WI38 (cell line): ENCODE measurements at regions not wholly inside any gene's neighbourhood (a gene's known extent, or its start where the extent isn't known, plus 50 kb on each side); places are given as distances from the start of the nearest gene placed in this dataset.

ENCODE experiments used
- H3K4me3 ChIP-seq: 2 replicates; pipeline ENCODE4 v1.5.1; 2011; ENCODE audit warnings: low read depth, mild to moderate bottlenecking, control low read depth, low read length
- TF ChIP-seq, protein P1 (sequence below): IDR thresholded peaks from 2 replicates; pipeline ENCODE4 v1.5.1; 2012; ENCODE audit warnings: low read depth, mild to moderate bottlenecking, control low read depth, low read length

DNA sequence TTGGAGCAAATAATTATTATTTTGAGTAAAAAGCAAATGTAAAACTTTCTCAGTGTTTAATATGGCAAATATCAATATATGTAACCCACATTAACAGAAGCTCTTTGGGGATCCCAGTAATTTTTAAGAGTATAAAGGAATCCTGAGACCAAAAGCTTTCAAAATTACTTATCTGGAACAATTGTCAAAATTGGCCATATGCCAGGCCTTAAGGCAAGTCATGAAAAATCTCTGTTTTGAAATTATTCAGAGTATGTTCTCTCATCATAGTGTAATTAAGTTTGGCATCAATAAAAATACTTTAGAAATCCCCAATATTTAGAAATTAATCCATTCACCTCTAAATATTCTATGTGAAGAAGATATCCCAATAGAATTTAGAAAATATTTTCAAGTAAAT is 225.3 kb upstream of the ARL4C start:
- no peak overlapping the region for H3K4me3 ChIP-seq
- TF ChIP-seq, protein P1, sequence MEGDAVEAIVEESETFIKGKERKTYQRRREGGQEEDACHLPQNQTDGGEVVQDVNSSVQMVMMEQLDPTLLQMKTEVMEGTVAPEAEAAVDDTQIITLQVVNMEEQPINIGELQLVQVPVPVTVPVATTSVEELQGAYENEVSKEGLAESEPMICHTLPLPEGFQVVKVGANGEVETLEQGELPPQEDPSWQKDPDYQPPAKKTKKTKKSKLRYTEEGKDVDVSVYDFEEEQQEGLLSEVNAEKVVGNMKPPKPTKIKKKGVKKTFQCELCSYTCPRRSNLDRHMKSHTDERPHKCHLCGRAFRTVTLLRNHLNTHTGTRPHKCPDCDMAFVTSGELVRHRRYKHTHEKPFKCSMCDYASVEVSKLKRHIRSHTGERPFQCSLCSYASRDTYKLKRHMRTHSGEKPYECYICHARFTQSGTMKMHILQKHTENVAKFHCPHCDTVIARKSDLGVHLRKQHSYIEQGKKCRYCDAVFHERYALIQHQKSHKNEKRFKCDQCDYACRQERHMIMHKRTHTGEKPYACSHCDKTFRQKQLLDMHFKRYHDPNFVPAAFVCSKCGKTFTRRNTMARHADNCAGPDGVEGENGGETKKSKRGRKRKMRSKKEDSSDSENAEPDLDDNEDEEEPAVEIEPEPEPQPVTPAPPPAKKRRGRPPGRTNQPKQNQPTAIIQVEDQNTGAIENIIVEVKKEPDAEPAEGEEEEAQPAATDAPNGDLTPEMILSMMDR: no peak

DNA sequence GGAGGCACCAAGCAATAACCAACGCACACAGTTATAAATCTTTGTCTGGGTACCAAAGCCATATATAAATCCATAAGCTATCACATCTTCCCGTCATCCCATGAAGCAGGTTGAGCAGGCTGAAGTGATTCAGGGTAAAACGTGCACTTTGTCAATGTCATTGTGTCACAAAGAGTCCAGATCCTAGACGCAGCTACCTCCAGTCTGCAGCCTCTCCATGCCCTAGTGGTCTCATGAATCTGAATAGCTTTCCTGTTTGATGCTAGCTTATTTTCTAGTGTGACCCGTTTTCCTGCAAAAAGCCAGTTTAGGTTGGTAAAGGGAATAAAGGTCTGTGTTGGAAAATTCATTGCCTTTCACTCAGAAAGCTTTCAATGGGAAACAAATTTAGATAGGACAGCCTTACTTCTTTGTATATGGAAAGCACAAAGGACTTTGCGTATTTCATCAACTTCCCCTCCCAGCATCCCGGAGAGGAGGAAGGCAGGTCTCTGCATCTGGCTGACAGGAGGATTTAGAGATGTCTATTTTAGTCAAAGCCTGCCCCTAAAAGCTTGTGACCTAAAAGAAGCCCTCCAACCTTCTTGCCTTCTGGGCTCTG is 222.3 kb upstream of the ARL4C start:
- TF ChIP-seq, protein P1: no peak
- H3K4me3 ChIP-seq: no peak overlapping the region

DNA sequence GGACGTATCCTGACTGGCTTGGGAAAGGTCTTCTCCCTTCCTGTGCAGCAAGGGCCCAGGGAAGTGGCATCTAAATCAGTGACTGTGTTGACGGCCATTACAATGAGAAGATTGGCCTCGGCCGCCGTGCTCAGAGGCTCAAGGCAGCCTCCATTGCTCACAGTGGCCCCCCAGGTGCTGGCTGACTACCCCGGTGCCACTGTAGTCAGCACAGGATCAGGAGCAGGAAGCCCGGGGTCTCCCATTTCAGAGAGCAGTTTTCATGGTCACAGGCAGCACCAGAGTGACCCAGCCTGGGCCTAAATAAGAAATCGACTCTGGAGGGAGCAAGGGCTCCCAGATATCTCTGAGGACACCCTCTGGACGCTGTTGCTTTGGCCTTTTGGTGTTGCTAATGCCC is 219.4 kb upstream of the ARL4C start:
- no peak overlapping the region for H3K4me3 ChIP-seq
- TF ChIP-seq, protein P1: no peak

DNA sequence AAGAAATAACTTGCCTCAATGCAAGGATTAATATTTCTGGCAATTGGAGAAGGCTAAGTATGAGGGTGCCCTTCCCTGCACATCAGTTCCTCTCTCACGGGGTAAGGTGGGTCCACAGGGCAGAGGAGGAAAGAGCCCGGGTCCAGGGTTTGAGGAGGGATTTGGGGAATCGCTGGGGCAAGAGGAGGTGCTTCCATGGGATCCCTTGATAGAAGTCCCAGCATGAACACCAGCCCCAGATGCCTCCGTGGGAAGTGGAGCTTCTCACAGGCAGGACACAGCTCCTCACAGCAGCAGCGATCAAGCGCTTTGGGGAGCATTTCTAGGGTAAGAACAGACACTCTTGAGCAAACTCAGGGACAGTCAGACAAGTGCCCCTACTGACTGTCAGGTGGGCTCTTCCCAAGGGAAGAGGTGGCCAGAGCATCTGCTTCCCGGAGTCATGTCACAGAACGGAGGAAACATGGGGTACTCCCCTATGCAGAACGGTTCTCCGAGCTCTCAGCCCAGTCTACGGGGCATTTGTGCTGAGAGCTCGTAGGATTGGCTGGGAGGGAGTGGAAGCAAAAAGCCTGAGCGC is 218.9 kb upstream of the ARL4C start:
- TF ChIP-seq, protein P1: no peak
- H3K4me3 ChIP-seq: no peak overlapping the region

DNA sequence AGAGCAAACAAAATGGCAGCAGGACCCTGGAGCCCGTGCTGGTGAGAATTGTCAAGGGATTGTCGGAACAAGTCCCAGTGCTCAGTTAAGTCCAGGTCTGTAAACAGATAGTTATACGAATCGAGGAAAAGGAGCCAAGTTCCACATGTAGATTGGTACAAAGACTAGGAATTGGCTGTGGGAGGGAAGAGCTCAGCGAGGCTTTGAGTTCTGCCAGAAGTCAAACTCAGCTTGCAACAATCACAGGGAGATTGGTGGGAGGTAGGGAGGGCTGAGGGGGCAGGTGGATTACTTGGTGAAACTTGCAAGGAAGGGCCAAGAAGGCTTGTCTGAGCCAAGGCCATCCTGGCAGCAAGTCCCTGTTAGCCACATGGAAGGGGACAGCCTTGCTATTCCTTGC is 217.8 kb upstream of the ARL4C start:
- TF ChIP-seq, protein P1: no peak

DNA sequence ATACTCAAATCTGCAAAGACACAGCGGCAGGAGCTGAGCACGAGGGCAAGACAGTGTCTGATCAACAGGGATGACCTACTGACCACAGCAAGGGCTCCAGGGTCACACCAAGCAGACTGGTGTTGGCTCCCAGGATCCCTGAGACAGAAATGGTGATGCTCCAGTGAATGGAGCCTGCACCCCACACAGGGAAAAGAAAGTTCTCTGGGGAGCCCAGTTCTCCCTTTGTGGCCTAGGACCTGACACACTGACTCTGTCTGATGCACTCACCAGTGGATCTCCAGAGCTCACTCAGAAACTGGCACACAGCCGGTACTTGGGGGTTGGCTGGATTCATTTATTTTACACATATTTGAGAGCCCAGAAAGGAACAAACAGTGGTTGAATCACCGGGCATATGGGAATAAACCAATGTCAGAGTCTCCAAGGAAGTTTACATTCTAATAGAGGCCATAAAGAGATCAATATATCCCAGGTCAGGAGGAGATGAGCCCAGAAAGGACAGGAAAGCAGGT is 215.6 kb upstream of the ARL4C start:
- TF ChIP-seq, protein P1: no peak

More for the DNA sequence above, 217.8 kb upstream of the ARL4C start:
- H3K4me3 ChIP-seq: no peak overlapping the region

DNA sequence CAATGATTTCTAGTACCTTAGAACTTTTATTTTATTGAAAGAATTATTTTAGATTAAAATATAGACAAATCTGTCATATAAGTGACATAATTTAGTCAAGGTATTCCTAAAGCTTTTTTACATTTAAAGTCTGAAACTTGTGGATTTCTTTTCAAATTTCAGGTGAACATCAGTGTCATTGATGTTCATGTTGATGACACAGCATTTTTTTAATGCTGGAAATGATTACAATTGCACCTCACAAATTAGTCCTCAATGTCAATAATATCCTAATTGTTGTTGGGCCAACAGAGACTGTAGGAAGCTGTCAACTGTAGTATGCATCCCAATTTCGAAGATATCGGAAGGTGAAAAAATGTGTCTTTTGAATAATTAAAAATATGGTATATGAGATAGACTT is 214.4 kb upstream of the ARL4C start:
- TF ChIP-seq, protein P1: no peak
- H3K4me3 ChIP-seq: no peak overlapping the region

More for the DNA sequence above, 215.6 kb upstream of the ARL4C start:
- H3K4me3 ChIP-seq: no peak overlapping the region
